SK-N-SH (cell line): ENCODE measurements at regions not wholly inside any gene's neighbourhood (a gene's known extent, or its start where the extent isn't known, plus 50 kb on each side); places are given as distances from the start of the nearest gene placed in this dataset.

Experiments
- CTCF ChIA-PET: fragments of 300-600, 350-600 bp; formaldehyde crosslinking; extraction: SDS; loops from one replicate; lab custom pipeline; 2021; lab: Yijun Ruan, JAX
- POLR2A ChIA-PET: fragments of 350-600 bp; sonication (Branson Sonifier 250); formaldehyde crosslinking; extraction: SDS; loops from one replicate; lab custom pipeline; 2020; ENCODE audit warnings: antibody characterized with exemption, inconsistent platforms; lab: Yijun Ruan, JAX
- DNase-seq: peaks from one replicate; pipeline ENCODE4 v3.0.0; 2012
- H2AFZ ChIP-seq: fragments of 200-600 bp; sonication (generic); 2 replicates; pipeline ENCODE4 v1.8.1; 2016; ENCODE audit warnings: antibody characterized with exemption, mild to moderate bottlenecking, low read depth
- H3F3A ChIP-seq: fragments of 200-600 bp; sonication (generic); replicated peaks from 2 replicates; pipeline ENCODE3; 2016; ENCODE audit warnings: antibody characterized with exemption, mild to moderate bottlenecking; ENCODE audit not compliant: insufficient read depth
- H3K27ac ChIP-seq, 2 experiments: fragments of 200-500 bp in 1 of 2; fragments of 200-600 bp in 1 of 2; sonication (Bioruptor generic) in 1 of 2; sonication (generic), shearing (Covaris generic) in 1 of 2; 2 replicates each; pipeline versions ENCODE4 v1.5.1 to v1.6.1; 2014 to 2016; ENCODE audit warnings: low read depth in 2 of 2, inconsistent platforms in 1 of 2, low read length in 1 of 2, mild to moderate bottlenecking in 1 of 2, mixed read lengths in 1 of 2
- H3K27me3 ChIP-seq: fragments of 200-600 bp; sonication (generic), shearing (Covaris generic); 2 replicates; pipeline ENCODE4 v1.6.1; 2016; ENCODE audit warnings: mixed run types; ENCODE audit not compliant: insufficient read depth
- H3K36me3 ChIP-seq, 2 experiments: fragments of 200-500 bp in 1 of 2; fragments of 200-600 bp in 1 of 2; sonication (Bioruptor generic) in 1 of 2; sonication (generic) in 1 of 2; replicated peaks in 1 of 2; 2 replicates each; pipeline versions ENCODE3 to v1.5.1; 2014 to 2016; ENCODE audit warnings: low read length in 1 of 2, mild to moderate bottlenecking in 1 of 2; ENCODE audit not compliant: insufficient read depth in 2 of 2, control insufficient read depth in 1 of 2
- H3K4me1 ChIP-seq, 2 experiments: fragments of 200-500 bp in 1 of 2; fragments of 200-600 bp in 1 of 2; sonication (Bioruptor generic) in 1 of 2; sonication (generic), shearing (Covaris generic) in 1 of 2; 2 replicates each; pipeline versions ENCODE4 v1.5.1 to v1.6.1; 2014 to 2016; ENCODE audit warnings: low read depth in 1 of 2, low read length in 1 of 2, mixed run types in 1 of 2; ENCODE audit not compliant: insufficient read depth in 2 of 2, control insufficient read depth in 1 of 2
- H3K4me2 ChIP-seq: fragments of 200-600 bp; sonication (generic), shearing (Covaris generic); 2 replicates; pipeline ENCODE4 v1.6.1; 2017; ENCODE audit warnings: mixed run types
- H3K4me3 ChIP-seq, 2 experiments: fragments of 200-500 bp in 1 of 2; fragments of 200-600 bp in 1 of 2; sonication (Bioruptor generic) in 1 of 2; sonication (generic), shearing (Covaris generic) in 1 of 2; 2 replicates each; pipeline versions ENCODE4 v1.5.1 to v1.8.1; 2014 to 2016; ENCODE audit warnings: low read depth in 2 of 2, inconsistent platforms in 1 of 2, low read length in 1 of 2, mild to moderate bottlenecking in 1 of 2, mixed read lengths in 1 of 2, moderate library complexity in 1 of 2
- H3K79me2 ChIP-seq: fragments of 200-600 bp; sonication (generic); 2 replicates; pipeline ENCODE4 v1.8.1; 2017; ENCODE audit warnings: mild to moderate bottlenecking; ENCODE audit not compliant: insufficient read depth
- H3K9ac ChIP-seq: fragments of 200-600 bp; sonication (generic); 2 replicates; pipeline ENCODE4 v1.6.1; 2017; ENCODE audit warnings: mixed run types
- H3K9me2 ChIP-seq: fragments of 200-600 bp; sonication (generic); 2 replicates; pipeline ENCODE4 v1.6.1; 2017; ENCODE audit warnings: mixed run types
- H3K9me3 ChIP-seq: fragments of 200-600 bp; sonication (generic); 2 replicates; pipeline ENCODE4 v1.6.1; 2017; ENCODE audit warnings: mixed run types, mild to moderate bottlenecking, moderate library complexity
- H4K20me1 ChIP-seq: fragments of 200-600 bp; sonication (generic); 2 replicates; pipeline ENCODE4 v1.6.1; 2017; ENCODE audit warnings: mild to moderate bottlenecking, mixed run types; ENCODE audit not compliant: insufficient read depth
- FOSL2 ChIP-seq: IDR thresholded peaks from 2 replicates; pipeline ENCODE4 v1.4.0; 2012; ENCODE audit warnings: low read depth, mild to moderate bottlenecking, moderate library complexity, borderline replicate concordance
- FOXM1 ChIP-seq: IDR thresholded peaks from 2 replicates; pipeline ENCODE4 v1.4.0; 2012; ENCODE audit warnings: low read depth, mild to moderate bottlenecking
- GATA2 ChIP-seq: sonication (generic); formaldehyde crosslinking; IDR thresholded peaks from 2 replicates; pipeline ENCODE4 v1.5.0; 2020; ENCODE audit warnings: mild to moderate bottlenecking, missing genetic modification reagents
- JUND ChIP-seq: IDR thresholded peaks from 2 replicates; pipeline ENCODE4 v1.4.0; 2012
- MXI1 ChIP-seq: IDR thresholded peaks from 2 replicates; pipeline ENCODE4 v1.6.1; 2012; ENCODE audit warnings: mild to moderate bottlenecking, low read depth, low read length, improper control_type of control experiment
- NFIC ChIP-seq: IDR thresholded peaks from 2 replicates; pipeline ENCODE4 v1.4.0; 2012; ENCODE audit warnings: borderline replicate concordance
- NRF1 ChIP-seq: IDR thresholded peaks from 2 replicates; pipeline ENCODE4 v1.6.1; 2012; ENCODE audit warnings: low read depth, mild to moderate bottlenecking, low read length
- RAD21 ChIP-seq: IDR thresholded peaks from 2 replicates; pipeline ENCODE4 v1.6.1; 2012; ENCODE audit warnings: mild to moderate bottlenecking, low read length
- RCOR1 ChIP-seq: fragments of 150-350 bp; IDR thresholded peaks from 2 replicates; pipeline ENCODE4 v1.6.1; 2017; ENCODE audit warnings: antibody characterized with exemption, low read length
- RFX5 ChIP-seq: IDR thresholded peaks from 2 replicates; pipeline ENCODE4 v1.6.1; 2012; ENCODE audit warnings: mild to moderate bottlenecking, improper control_type of control experiment, low read length
- SMC3 ChIP-seq: IDR thresholded peaks from 2 replicates; pipeline ENCODE4 v1.6.1; 2012; ENCODE audit warnings: low read depth, low read length, improper control_type of control experiment
- TAF1 ChIP-seq: IDR thresholded peaks from 2 replicates; pipeline ENCODE4 v1.6.1; 2012; ENCODE audit warnings: low read depth, mild to moderate bottlenecking, low read length, moderate library complexity, borderline replicate concordance
- TCF12 ChIP-seq: IDR thresholded peaks from 2 replicates; pipeline ENCODE4 v1.4.0; 2012
- WGBS: methylation state at CpG from one replicate; pipeline ENCODE4 v1.1.6; 2017; ENCODE audit warnings: low lambda C conversion rate; 5-methylcytosine and 5-hydroxymethylcytosine counted together
- TF ChIP-seq, protein P1 (sequence below): IDR thresholded peaks from 2 replicates; pipeline ENCODE4; 2012
- TF ChIP-seq, protein P2 (sequence below): fragments of 150-350 bp; IDR thresholded peaks from 2 replicates; pipeline ENCODE4 v1.6.1; 2016; ENCODE audit warnings: mild to moderate bottlenecking, low read depth, low read length

DNA sequence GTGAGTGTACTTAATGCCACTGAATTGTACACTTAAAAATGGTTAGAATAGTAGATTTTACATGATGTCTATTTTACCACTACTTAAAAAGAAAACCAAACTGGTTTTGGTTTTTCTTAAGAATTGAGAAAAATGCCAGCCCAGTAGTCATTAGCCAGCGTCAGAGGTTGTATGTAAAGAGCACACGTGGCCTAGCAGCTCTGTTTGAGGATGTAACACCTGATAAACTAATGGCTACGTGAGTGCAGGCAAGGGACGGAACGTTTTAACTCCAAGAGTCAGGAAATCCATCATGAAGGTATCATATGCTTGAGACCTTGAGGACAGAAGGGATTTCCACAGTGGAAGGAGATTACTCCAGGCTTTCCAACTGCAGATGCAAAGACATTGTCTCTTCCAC lies 223.7 kb downstream of the MRPL39 start:
- no peak overlapping the region for H3K4me2 ChIP-seq
- POLR2A ChIA-PET: no interaction called here
- H3K9me3 ChIP-seq: 0 out of 2 replicates have a peak, but pooled peaks cover 2% of the 10 kb centered on the region
- WGBS: 85% methylated on average over 5 of the region's 5 CpGs
- H3K27me3 ChIP-seq: no peaks in the 10 kb centered on the region
- H3K27ac ChIP-seq: no peak overlapping the region
- peaks cover 0 to 7% of the 10 kb centered on the region in 2 experiments for H3K36me3 ChIP-seq
- no peak overlapping the region for H2AFZ ChIP-seq
- no peaks in the 10 kb centered on the region for H3K79me2 ChIP-seq
- no peaks in the 10 kb centered on the region for H3K9me2 ChIP-seq
- H4K20me1 ChIP-seq: no peaks in the 10 kb centered on the region
- TF ChIP-seq, protein P1, sequence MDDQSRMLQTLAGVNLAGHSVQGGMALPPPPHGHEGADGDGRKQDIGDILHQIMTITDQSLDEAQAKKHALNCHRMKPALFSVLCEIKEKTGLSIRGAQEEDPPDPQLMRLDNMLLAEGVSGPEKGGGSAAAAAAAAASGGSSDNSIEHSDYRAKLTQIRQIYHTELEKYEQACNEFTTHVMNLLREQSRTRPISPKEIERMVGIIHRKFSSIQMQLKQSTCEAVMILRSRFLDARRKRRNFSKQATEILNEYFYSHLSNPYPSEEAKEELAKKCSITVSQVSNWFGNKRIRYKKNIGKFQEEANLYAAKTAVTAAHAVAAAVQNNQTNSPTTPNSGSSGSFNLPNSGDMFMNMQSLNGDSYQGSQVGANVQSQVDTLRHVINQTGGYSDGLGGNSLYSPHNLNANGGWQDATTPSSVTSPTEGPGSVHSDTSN: no peak
- H3K4me3 ChIP-seq: no peak overlapping the region
- no peak overlapping the region for H3K9ac ChIP-seq
- CTCF ChIA-PET: interaction anchor here (0.9 to 2.8 kb wide), 3 partner anchors 16 to 487 kb away, joined by 3 to 17 read pairs (median 3); no protein-coding TSS in a partner anchor
- no peak for DNase-seq
- H3K4me1 ChIP-seq: peaks cover 0 to 6% of the 10 kb centered on the region in 2 experiments; a peak in 3 of 4 replicates
- H3F3A ChIP-seq: peaks cover 3% of the 10 kb centered on the region

DNA sequence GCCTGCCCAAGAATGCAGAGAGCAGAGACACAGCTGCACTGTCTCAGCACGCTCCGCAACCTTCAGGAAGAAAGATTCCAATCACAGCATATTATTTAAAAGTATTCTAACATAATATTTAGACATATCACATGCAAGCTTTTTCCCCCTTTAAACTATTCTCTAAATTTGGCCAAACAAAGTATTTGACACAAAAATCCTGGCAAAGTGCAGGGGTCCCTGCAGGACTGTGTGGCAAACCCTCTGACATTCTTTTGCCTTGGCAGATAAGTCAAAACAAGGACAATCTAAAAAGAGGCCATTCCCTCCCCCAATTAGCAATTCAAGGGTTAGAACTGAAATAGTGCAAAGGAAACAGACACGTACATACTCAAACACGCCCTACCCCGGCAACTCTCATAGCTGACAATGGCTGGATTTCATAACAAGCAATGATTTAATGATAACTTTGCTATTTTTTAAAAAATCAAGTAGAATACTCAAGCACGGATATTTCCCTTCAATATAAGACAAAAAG lies 225.3 kb downstream of the MRPL39 start:
- WGBS: 88% methylated on average over 6 of the region's 6 CpGs
- Histone ChIP-seq H3K9ac (no peak overlapping the region), H3F3A (peaks cover 7% of the 10 kb centered on the region), H3K9me3 (peaks cover 10% of the 10 kb centered on the region; the same call in 1 of the 2 replicates), H3K27me3 (no peaks in the 10 kb centered on the region), H3K4me1 (peaks cover 0 to 6% of the 10 kb centered on the region in 2 experiments; a peak in 3 of 4 replicates), H3K36me3 (peaks cover 0 to 16% of the 10 kb centered on the region in 2 experiments), H3K27ac (no peak overlapping the region), H3K4me2 (no peak overlapping the region), H2AFZ (no peak overlapping the region), H3K9me2 (no peaks in the 10 kb centered on the region), H3K4me3 (no peak overlapping the region), H3K79me2 (no peaks in the 10 kb centered on the region), H4K20me1 (no peaks in the 10 kb centered on the region)
- ChIA-PET POLR2A (no interaction called here), CTCF (interaction anchor here (1.0 to 1.8 kb wide), 2 partner anchors 9 to 31 kb away, joined by 3 to 4 read pairs; no protein-coding TSS in a partner anchor)
- DNase-seq: no peak
- TF ChIP-seq MXI1: no peak
- no peak for TF ChIP-seq GATA2 (CRISPR knock-in tag)
- no peak for TF ChIP-seq FOSL2
- TF ChIP-seq NRF1: no peak
- no peak for TF ChIP-seq NFIC
- TF ChIP-seq TCF12: no peak
- TF ChIP-seq TAF1: no peak
- TF ChIP-seq RAD21: no peak
- no peak for TF ChIP-seq RCOR1
- no peak for TF ChIP-seq SMC3
- no peak for TF ChIP-seq FOXM1
- TF ChIP-seq RFX5: no peak
- TF ChIP-seq, protein P2, sequence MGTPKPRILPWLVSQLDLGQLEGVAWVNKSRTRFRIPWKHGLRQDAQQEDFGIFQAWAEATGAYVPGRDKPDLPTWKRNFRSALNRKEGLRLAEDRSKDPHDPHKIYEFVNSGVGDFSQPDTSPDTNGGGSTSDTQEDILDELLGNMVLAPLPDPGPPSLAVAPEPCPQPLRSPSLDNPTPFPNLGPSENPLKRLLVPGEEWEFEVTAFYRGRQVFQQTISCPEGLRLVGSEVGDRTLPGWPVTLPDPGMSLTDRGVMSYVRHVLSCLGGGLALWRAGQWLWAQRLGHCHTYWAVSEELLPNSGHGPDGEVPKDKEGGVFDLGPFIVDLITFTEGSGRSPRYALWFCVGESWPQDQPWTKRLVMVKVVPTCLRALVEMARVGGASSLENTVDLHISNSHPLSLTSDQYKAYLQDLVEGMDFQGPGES: no peak
- TF ChIP-seq JUND: no peak
